HG02623 (cell line): ENCODE measurements at regions not wholly inside any gene's neighbourhood (a gene's known extent, or its start where the extent isn't known, plus 50 kb on each side); places are given as distances from the start of the nearest gene placed in this dataset.
"Not testable (repeated sequence)": the region's sequence is repeated elsewhere in the genome, so short reads cannot be mapped to it uniquely, and the experiment has no call there.

Source experiments
- ATAC-seq: cut with Tn5 transposase; IDR thresholded peaks from one replicate; pipeline ENCODE4 v1.9.1; 2021; ENCODE audit warnings: moderate library complexity; ENCODE audit not compliant: unreplicated experiment

- ATAC-seq = no peak
Observed at GRCh38 chr1:212495766-212496494, 63.2 kb downstream of the NENF start.

- ATAC-seq = no peak
Observed at GRCh38 chr1:212496682-212497081, 64.0 kb downstream of the NENF start.

- ATAC-seq = no peak
Observed at GRCh38 chr1:212497553-212497952, 64.8 kb downstream of the NENF start.

GRCh38 chr1:212498283-212499040 is 65.7 kb downstream of the NENF start:
- ATAC-seq = no peak

GRCh38 chr1:212500351-212500750 is 67.6 kb downstream of the NENF start:
- no peak for ATAC-seq

GRCh38 chr1:212500983-212501382 is 68.3 kb downstream of the NENF start:
- no peak for ATAC-seq

- no peak for ATAC-seq
Observed at GRCh38 chr1:212503714-212504113, 71.0 kb downstream of the NENF start.

- ATAC-seq = no peak
Observed at GRCh38 chr1:212504171-212504803, 71.6 kb downstream of the NENF start.

GRCh38 chr1:212506666-212507065 is 73.9 kb downstream of the NENF start:
- ATAC-seq = no peak

GRCh38 chr1:212507369-212507768 is 74.6 kb downstream of the NENF start:
- ATAC-seq = no peak

GRCh38 chr1:212512816-212513559 is 80.3 kb downstream of the NENF start:
- ATAC-seq = no peak

GRCh38 chr1:212513586-212513985 is 80.9 kb downstream of the NENF start:
- ATAC-seq = no peak

- no peak for ATAC-seq
Observed at GRCh38 chr1:212514056-212514614, 81.4 kb downstream of the NENF start.

GRCh38 chr1:212514782-212515181 is 82.1 kb downstream of the NENF start:
- ATAC-seq = no peak

- ATAC-seq = no peak
Observed at GRCh38 chr1:212515329-212515760, 82.6 kb downstream of the NENF start.

- ATAC-seq = not testable (repeated sequence)
Observed at GRCh38 chr1:212516012-212516411, 83.3 kb downstream of the NENF start.

- ATAC-seq = no peak
Observed at GRCh38 chr1:212518188-212519054, 85.7 kb downstream of the NENF start.

GRCh38 chr1:212519131-212519530 is 86.4 kb downstream of the NENF start:
- no peak for ATAC-seq

- no peak for ATAC-seq
Observed at GRCh38 chr1:212520299-212520698, 87.6 kb downstream of the NENF start.

GRCh38 chr1:212520746-212521145 is 87.8 kb upstream of the ATF3 start:
- no peak for ATAC-seq
